ENCODE measurements at regions not wholly inside any gene's neighbourhood (a gene's known extent, or its start where the extent isn't known, plus 50 kb on each side); places are given as distances from the start of the nearest gene placed in this dataset.
A peak's percentile ranks its signal among the peaks of the same experiment; 100 is the strongest.

GRCh38 chr9:105880517-105880916 lies 186.2 kb downstream of the TMEM38B start (continued):
- TF ChIP-seq ZC3H10 (CRISPR knock-in tag; IDR thresholded peaks at IDR 0.05) (no peak), OSR1 (CRISPR knock-in tag; IDR thresholded peaks at IDR 0.05) (no peak), TOX (CRISPR knock-in tag; IDR thresholded peaks at IDR 0.05; ENCODE audit: borderline replicate concordance) (no peak), POU6F1 (CRISPR knock-in tag; IDR thresholded peaks at IDR 0.05; ENCODE audit: borderline replicate concordance, low read depth) (no peak), ISL1 (CRISPR knock-in tag; IDR thresholded peaks at IDR 0.05) (no peak), BACH2 (CRISPR knock-in tag; IDR thresholded peaks at IDR 0.05; ENCODE audit: borderline replicate concordance) (no peak), PPARA (CRISPR knock-in tag; IDR thresholded peaks at IDR 0.05; ENCODE audit: borderline replicate concordance) (no peak), ZFP30 (CRISPR knock-in tag; IDR thresholded peaks at IDR 0.05) (no peak)
- TF ChIP-seq, protein P1, sequence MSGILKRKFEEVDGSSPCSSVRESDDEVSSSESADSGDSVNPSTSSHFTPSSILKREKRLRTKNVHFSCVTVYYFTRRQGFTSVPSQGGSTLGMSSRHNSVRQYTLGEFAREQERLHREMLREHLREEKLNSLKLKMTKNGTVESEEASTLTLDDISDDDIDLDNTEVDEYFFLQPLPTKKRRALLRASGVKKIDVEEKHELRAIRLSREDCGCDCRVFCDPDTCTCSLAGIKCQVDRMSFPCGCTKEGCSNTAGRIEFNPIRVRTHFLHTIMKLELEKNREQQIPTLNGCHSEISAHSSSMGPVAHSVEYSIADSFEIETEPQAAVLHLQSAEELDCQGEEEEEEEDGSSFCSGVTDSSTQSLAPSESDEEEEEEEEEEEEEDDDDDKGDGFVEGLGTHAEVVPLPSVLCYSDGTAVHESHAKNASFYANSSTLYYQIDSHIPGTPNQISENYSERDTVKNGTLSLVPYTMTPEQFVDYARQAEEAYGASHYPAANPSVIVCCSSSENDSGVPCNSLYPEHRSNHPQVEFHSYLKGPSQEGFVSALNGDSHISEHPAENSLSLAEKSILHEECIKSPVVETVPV (CRISPR knock-in tag; IDR thresholded peaks at IDR 0.05), result no peak

DNA sequence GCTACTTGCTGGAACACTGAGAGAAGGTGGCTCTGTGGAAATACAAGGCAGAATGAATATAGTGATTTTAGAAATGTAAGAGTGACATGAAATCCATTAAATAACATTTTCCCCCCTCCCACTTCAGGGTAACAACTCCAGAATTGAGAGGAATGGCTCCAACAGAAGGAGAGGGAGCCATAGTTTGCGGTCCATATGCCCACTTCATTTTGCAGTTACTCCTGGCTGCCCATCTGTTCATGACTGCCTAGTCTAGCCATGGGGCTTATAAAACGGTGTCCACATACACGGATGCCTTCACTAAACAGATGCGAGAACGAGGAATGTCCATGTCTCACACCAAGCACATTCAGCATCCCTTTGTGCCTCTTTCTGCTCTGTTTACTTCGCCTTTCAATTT lies 186.7 kb downstream of the TMEM38B start:
- ATAC-seq, result no peak
- no peak for TF ChIP-seq RARB (CRISPR knock-in tag; IDR thresholded peaks at IDR 0.05)
- no peak for TF ChIP-seq ZNF565 (CRISPR knock-in tag; conservative IDR thresholded peaks at IDR 0.05; ENCODE audit: low read depth)
- no peak for TF ChIP-seq CSDC2 (CRISPR knock-in tag; IDR thresholded peaks at IDR 0.05)
- no peak for TF ChIP-seq ESRRG (CRISPR knock-in tag; IDR thresholded peaks at IDR 0.05)
- no peak for TF ChIP-seq ZNF8 (CRISPR knock-in tag; IDR thresholded peaks at IDR 0.05)
- TF ChIP-seq BACH2 (CRISPR knock-in tag; IDR thresholded peaks at IDR 0.05; ENCODE audit: borderline replicate concordance), result no peak
- TF ChIP-seq SNAI2 (CRISPR knock-in tag; IDR thresholded peaks at IDR 0.05), result no peak
- no peak for TF ChIP-seq ARNTL (CRISPR knock-in tag; IDR thresholded peaks at IDR 0.05; ENCODE audit: borderline replicate concordance, low read depth)
- TF ChIP-seq GLIS3 (CRISPR knock-in tag; IDR thresholded peaks at IDR 0.05), result no peak
- TF ChIP-seq ZFP3 (CRISPR knock-in tag; IDR thresholded peaks at IDR 0.05), result no peak
- TF ChIP-seq TOX (CRISPR knock-in tag; IDR thresholded peaks at IDR 0.05; ENCODE audit: borderline replicate concordance), result no peak
- TF ChIP-seq, protein P1 (CRISPR knock-in tag; IDR thresholded peaks at IDR 0.05), result no peak
- TF ChIP-seq ZC3H10 (CRISPR knock-in tag; IDR thresholded peaks at IDR 0.05), result no peak
- no peak for TF ChIP-seq CREB5 (CRISPR knock-in tag; IDR thresholded peaks at IDR 0.05; ENCODE audit: low read depth)
- TF ChIP-seq OSR1 (CRISPR knock-in tag; IDR thresholded peaks at IDR 0.05), result no peak
- TF ChIP-seq POU6F1 (CRISPR knock-in tag; IDR thresholded peaks at IDR 0.05; ENCODE audit: borderline replicate concordance, low read depth), result no peak
- no peak for TF ChIP-seq ZNF70 (CRISPR knock-in tag; IDR thresholded peaks at IDR 0.05)
- no peak for TF ChIP-seq PPARA (CRISPR knock-in tag; IDR thresholded peaks at IDR 0.05; ENCODE audit: borderline replicate concordance)
- no peak for TF ChIP-seq TCF4 (CRISPR knock-in tag; IDR thresholded peaks at IDR 0.05; ENCODE audit: borderline replicate concordance)
- TF ChIP-seq ZFP30 (CRISPR knock-in tag; IDR thresholded peaks at IDR 0.05), result no peak

GRCh38 chr9:105881654-105882349 lies 187.5 kb downstream of the TMEM38B start:
- peak; percentile 75 for ATAC-seq
- TF ChIP-seq, protein P2, sequence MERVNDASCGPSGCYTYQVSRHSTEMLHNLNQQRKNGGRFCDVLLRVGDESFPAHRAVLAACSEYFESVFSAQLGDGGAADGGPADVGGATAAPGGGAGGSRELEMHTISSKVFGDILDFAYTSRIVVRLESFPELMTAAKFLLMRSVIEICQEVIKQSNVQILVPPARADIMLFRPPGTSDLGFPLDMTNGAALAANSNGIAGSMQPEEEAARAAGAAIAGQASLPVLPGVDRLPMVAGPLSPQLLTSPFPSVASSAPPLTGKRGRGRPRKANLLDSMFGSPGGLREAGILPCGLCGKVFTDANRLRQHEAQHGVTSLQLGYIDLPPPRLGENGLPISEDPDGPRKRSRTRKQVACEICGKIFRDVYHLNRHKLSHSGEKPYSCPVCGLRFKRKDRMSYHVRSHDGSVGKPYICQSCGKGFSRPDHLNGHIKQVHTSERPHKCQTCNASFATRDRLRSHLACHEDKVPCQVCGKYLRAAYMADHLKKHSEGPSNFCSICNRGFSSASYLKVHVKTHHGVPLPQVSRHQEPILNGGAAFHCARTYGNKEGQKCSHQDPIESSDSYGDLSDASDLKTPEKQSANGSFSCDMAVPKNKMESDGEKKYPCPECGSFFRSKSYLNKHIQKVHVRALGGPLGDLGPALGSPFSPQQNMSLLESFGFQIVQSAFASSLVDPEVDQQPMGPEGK (CRISPR knock-in tag; IDR thresholded peaks at IDR 0.05; ENCODE audit: borderline replicate concordance), result no peak
- TF ChIP-seq OSR1 (CRISPR knock-in tag; IDR thresholded peaks at IDR 0.05), result no peak
- TF ChIP-seq BACH2 (CRISPR knock-in tag; IDR thresholded peaks at IDR 0.05; ENCODE audit: borderline replicate concordance), result no peak
- no peak for TF ChIP-seq CREB5 (CRISPR knock-in tag; IDR thresholded peaks at IDR 0.05; ENCODE audit: low read depth)
